Retinal pigment epithelial cell (primary cell): ENCODE measurements at regions not wholly inside any gene's neighbourhood (a gene's known extent, or its start where the extent isn't known, plus 50 kb on each side); places are given as distances from the start of the nearest gene placed in this dataset.
"Not testable (repeated sequence)": the region's sequence is repeated elsewhere in the genome, so short reads cannot be mapped to it uniquely, and the experiment has no call there.

Experiments
- DNase-seq: peaks from one replicate; pipeline ENCODE4 v3.0.0-alpha.2; 2010; ENCODE audit warnings: low read depth
- H3K4me3 ChIP-seq: 2 replicates; pipeline ENCODE4 v1.5.1; 2011; ENCODE audit warnings: mild to moderate bottlenecking, low read length, control low read depth, moderate library complexity
- TF ChIP-seq, protein P1 (sequence below): conservative IDR thresholded peaks from 2 replicates; pipeline ENCODE4 v1.5.1; 2011; ENCODE audit warnings: low read depth, low read length, control low read depth, inconsistent platforms

DNA sequence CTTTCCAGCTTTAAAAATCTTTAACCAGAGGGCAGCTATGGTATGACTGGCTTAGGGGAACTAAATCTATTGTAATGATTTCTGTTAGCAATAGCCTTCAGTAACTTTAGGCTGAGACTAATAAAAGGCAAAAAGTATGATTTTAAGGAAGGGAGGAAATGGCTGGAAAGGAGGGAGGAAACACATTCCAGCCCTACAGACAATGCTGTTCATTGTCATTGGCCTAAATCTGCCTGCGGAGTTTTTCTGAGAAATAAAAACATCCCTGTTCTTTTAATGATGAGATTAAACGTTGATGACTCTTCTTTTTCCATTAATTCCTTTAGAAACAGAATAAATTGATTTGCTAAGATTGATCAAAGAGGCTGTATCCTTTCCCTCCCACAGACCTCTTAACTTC is 99.6 kb upstream of the GRAMD1B start:
- no peak overlapping the region for H3K4me3 ChIP-seq
- DNase-seq, result no peak
- TF ChIP-seq, protein P1, sequence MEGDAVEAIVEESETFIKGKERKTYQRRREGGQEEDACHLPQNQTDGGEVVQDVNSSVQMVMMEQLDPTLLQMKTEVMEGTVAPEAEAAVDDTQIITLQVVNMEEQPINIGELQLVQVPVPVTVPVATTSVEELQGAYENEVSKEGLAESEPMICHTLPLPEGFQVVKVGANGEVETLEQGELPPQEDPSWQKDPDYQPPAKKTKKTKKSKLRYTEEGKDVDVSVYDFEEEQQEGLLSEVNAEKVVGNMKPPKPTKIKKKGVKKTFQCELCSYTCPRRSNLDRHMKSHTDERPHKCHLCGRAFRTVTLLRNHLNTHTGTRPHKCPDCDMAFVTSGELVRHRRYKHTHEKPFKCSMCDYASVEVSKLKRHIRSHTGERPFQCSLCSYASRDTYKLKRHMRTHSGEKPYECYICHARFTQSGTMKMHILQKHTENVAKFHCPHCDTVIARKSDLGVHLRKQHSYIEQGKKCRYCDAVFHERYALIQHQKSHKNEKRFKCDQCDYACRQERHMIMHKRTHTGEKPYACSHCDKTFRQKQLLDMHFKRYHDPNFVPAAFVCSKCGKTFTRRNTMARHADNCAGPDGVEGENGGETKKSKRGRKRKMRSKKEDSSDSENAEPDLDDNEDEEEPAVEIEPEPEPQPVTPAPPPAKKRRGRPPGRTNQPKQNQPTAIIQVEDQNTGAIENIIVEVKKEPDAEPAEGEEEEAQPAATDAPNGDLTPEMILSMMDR, result no peak

- DNase-seq, result no peak
- H3K4me3 ChIP-seq, result no peak overlapping the region
- TF ChIP-seq, protein P1, result no peak
These were observed 100.0 kb upstream of the GRAMD1B start for GRCh38 chr11:123330071-123330470.

- H3K4me3 ChIP-seq, result no peak overlapping the region
- TF ChIP-seq, protein P1, result no peak
- DNase-seq, result no peak
These were observed 101.7 kb upstream of the GRAMD1B start for GRCh38 chr11:123328281-123328867.

- no peak overlapping the region for H3K4me3 ChIP-seq
- DNase-seq, result no peak
- TF ChIP-seq, protein P1, result no peak
These were observed 104.5 kb upstream of the GRAMD1B start for GRCh38 chr11:123325533-123325932.

DNA sequence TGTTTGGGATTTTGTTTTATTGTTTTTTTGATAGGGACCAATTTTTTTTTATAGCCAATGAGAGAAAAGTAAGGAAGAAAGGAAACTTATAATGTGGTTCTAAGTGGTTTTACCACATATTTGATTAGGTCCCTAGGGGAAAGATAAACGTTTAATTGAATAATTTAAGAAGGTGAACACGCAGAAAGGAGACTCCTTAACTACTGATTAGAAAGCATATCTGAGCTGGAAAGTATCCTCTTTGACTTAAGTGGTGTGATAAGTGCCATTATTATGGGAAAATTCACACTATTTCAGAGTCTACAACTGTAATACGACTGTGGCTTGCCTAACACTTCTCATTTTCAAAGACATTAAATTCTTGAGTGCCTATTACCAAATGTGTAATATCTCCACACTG is 106.5 kb upstream of the GRAMD1B start:
- H3K4me3 ChIP-seq, result no peak overlapping the region
- no peak for DNase-seq
- TF ChIP-seq, protein P1, result no peak

DNA sequence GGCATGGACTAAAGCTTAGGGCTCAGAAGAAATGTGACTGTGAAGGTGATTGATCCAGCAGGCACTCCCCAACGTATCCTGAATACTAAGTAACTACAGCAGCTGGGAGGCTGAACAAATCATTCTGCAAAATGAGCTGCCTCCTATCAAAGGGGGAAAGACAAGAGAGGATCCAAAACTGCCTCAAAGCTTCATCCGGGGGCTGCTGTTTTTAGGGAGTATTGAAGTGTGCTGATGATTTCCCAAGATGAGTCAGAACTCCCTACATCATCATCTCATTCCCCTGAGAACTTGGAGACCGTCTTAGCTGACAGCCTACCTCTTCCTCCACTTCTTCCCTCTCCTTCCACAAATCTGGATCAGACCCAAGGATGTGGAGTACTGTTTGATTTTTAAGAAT is 108.4 kb upstream of the GRAMD1B start:
- H3K4me3 ChIP-seq, result no peak overlapping the region
- TF ChIP-seq, protein P1, result no peak
- no peak for DNase-seq

GRCh38 chr11:123318623-123319022 is 111.4 kb upstream of the GRAMD1B start:
- TF ChIP-seq, protein P1, result no peak
- no peak overlapping the region for H3K4me3 ChIP-seq

DNA sequence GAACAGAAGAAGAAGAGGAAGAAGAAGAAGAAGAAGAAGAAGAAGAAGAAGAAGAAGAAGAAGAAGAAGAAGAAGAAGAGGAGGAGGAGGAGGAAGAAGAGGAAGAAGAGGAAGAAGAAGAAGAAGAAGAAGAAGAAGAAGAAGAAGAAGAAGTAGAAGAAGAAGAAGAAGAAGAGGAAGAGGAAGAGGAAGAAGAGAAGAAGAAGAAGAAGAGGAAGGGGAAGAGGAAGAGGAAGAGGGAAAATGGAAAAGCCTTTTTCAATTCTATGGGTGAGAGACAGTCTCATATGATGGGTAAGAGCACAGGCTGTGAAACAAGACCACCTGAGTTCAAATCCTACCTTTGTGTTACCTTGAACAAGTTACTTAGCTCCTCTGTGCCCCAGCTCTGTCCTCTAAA is 111.9 kb upstream of the GRAMD1B start:
- not testable (repeated sequence) for DNase-seq, H3K4me3 ChIP-seq

More at GRCh38 chr11:123318623-123319022, 111.4 kb upstream of the GRAMD1B start:
- no peak for DNase-seq
